ENCODE measurements at regions not wholly inside any gene's neighbourhood (a gene's known extent, or its start where the extent isn't known, plus 50 kb on each side); places are given as distances from the start of the nearest gene placed in this dataset.

DNA sequence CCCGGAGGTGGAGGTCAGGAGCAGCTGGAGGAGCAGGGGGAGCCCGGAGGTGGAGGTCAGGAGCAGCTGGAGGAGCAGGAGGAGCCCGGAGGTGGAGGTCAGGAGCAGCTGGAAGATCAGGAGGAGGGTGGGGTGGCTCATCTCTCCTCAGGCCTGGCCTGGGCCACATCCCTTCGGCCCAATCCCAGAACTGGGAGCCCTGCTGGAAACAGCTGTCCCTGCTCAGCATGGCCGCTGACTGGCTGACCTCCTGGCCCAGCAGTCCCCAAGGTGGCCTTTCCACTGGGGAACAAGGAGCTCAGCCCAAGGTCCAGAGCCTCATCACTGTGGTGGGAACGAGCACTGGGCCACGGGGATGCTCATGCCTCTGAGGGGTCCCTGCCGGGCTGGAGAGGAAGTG, 66.6 kb upstream of the LAPTM4A start:
- Histone ChIP-seq H3K4me3 (ENCODE audit: low read depth in 2 of 2, low read length in 2 of 2) (no peak overlapping the region), H3K27ac (ENCODE audit: low read length) (no peak overlapping the region), H3K9me3 (ENCODE audit: control insufficient read depth, insufficient read depth, low read depth, low read length) (no peaks in the 10 kb centered on the region), H3K27me3 (ENCODE audit: control insufficient read depth, insufficient read depth, low read length) (no peaks in the 10 kb centered on the region), H3K4me1 (ENCODE audit: control insufficient read depth, insufficient read depth, low read length) (no peaks in the 10 kb centered on the region), H3K36me3 (ENCODE audit: control insufficient read depth, insufficient read depth, low read length) (no peaks in the 10 kb centered on the region)
- intact Hi-C loops (cut with micrococcal nuclease; ENCODE audit: unreplicated experiment) = no loop called here
- POLR2A ChIA-PET = interaction anchor here (0.8 kb wide), 1 partner anchor 89 kb away, joined by 9 read pairs; no protein-coding TSS in a partner anchor
- no TSS peak for BruUV-seq (replicated peaks)
- in situ Hi-C loops (cut with HindIII; ENCODE audit: low pct_unique_long_range_greater_than_20kb, low sequenced_read_pairs) = no loop called here
- DNase-seq (ENCODE audit: low read depth, low spot score) = no peak
- no peak for TF ChIP-seq REST (IDR thresholded peaks at IDR 0.05; ENCODE audit: insufficient read depth in 1 of 2, low read depth in 2 of 2, low read length in 1 of 2)
- TF ChIP-seq TCF7L2 (IDR thresholded peaks at IDR 0.05; ENCODE audit: low read depth, low read length) = no peak
- no peak for TF ChIP-seq POLR2AphosphoS5 (IDR thresholded peaks at IDR 0.05; ENCODE audit: low read depth, low read length)
- no peak for TF ChIP-seq SIN3A (IDR thresholded peaks at IDR 0.05; ENCODE audit: borderline replicate concordance, insufficient read depth, low read depth, low read length)
- TF ChIP-seq, protein P1, sequence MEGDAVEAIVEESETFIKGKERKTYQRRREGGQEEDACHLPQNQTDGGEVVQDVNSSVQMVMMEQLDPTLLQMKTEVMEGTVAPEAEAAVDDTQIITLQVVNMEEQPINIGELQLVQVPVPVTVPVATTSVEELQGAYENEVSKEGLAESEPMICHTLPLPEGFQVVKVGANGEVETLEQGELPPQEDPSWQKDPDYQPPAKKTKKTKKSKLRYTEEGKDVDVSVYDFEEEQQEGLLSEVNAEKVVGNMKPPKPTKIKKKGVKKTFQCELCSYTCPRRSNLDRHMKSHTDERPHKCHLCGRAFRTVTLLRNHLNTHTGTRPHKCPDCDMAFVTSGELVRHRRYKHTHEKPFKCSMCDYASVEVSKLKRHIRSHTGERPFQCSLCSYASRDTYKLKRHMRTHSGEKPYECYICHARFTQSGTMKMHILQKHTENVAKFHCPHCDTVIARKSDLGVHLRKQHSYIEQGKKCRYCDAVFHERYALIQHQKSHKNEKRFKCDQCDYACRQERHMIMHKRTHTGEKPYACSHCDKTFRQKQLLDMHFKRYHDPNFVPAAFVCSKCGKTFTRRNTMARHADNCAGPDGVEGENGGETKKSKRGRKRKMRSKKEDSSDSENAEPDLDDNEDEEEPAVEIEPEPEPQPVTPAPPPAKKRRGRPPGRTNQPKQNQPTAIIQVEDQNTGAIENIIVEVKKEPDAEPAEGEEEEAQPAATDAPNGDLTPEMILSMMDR (IDR thresholded peaks at IDR 0.05) = no peak
- ATAC-seq = no peak
- CTCF ChIA-PET = interaction anchor here (0.8 kb wide), 1 partner anchor 22 kb away, joined by 4 read pairs; no protein-coding TSS in a partner anchor

- ChIA-PET CTCF (no interaction called here), POLR2A (no interaction called here)
- intact Hi-C loops (cut with micrococcal nuclease; ENCODE audit: unreplicated experiment) = no loop called here
- Histone ChIP-seq H3K4me3 (ENCODE audit: low read depth in 2 of 2, low read length in 2 of 2) (no peak overlapping the region), H3K4me1 (ENCODE audit: control insufficient read depth, insufficient read depth, low read length) (no peaks in the 10 kb centered on the region), H3K36me3 (ENCODE audit: control insufficient read depth, insufficient read depth, low read length) (no peaks in the 10 kb centered on the region), H3K27ac (ENCODE audit: low read length) (no peak overlapping the region), H3K27me3 (ENCODE audit: control insufficient read depth, insufficient read depth, low read length) (no peaks in the 10 kb centered on the region), H3K9me3 (ENCODE audit: control insufficient read depth, insufficient read depth, low read depth, low read length) (no peaks in the 10 kb centered on the region)
- no peak for DNase-seq (ENCODE audit: low read depth, low spot score)
- no peak for ATAC-seq
- in situ Hi-C loops (cut with HindIII; ENCODE audit: low pct_unique_long_range_greater_than_20kb, low sequenced_read_pairs) = no loop called here
- BruUV-seq (replicated peaks) = no TSS peak
- no peak for TF ChIP-seq SIN3A (IDR thresholded peaks at IDR 0.05; ENCODE audit: borderline replicate concordance, insufficient read depth, low read depth, low read length)
- TF ChIP-seq POLR2AphosphoS5 (IDR thresholded peaks at IDR 0.05; ENCODE audit: low read depth, low read length) = no peak
- TF ChIP-seq TCF7L2 (IDR thresholded peaks at IDR 0.05; ENCODE audit: low read depth, low read length) = no peak
- no peak for TF ChIP-seq REST (IDR thresholded peaks at IDR 0.05; ENCODE audit: insufficient read depth in 1 of 2, low read depth in 2 of 2, low read length in 1 of 2)
Observed at GRCh38 chr2:20115902-20116301, 64.5 kb upstream of the LAPTM4A start.
